Islet precursor cell (in vitro differentiated cells): ENCODE measurements at regions not wholly inside any gene's neighbourhood (a gene's known extent, or its start where the extent isn't known, plus 50 kb on each side); places are given as distances from the start of the nearest gene placed in this dataset.
A peak's percentile ranks its signal among the peaks of the same experiment; 100 is the strongest.
"Not testable (repeated sequence)": the region's sequence is repeated elsewhere in the genome, so short reads cannot be mapped to it uniquely, and the experiment has no call there.

Experiments used
- DNase-seq: peaks from one replicate; pipeline ENCODE4 v3.0.0-alpha.2; 2018

DNA sequence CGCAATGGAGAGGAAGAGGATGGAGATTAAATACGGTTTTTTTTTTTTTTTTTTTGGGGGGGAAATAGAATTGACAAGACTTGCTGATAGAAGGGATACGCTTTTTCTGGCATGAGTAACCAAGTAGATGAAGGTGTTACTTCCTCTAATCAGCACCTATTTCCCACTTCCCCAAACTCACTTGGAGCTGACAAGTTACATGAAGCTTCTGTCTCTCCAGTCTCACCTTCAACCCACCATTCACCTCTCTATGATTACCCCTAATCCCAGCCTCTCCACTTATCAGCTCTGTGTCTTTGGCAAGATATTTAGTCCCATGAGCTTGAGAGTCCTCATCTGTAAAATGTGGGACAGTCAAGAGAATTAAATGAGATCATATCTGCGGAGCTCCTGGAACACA lies 185.9 kb upstream of the HS3ST3A1 start:
- no peak for DNase-seq

DNA sequence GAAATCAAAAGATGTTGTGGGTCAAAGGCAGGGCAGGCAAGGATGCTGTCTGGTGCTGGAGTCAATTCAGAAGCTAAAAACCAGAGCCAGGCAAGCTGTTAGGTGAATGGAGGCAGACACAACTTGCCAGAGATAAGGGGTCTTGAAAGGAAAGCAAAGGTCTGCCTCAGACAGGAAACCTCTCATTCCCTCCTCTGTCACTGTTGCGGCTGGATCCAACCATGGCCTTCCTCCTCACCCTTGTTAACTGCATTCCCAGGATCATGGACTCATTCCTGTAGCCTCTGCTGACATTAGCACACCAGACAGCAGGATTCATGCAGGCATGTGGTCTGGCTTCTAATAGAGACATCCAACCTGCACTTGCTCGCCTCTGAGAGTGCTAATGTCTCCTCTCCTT lies 186.7 kb upstream of the HS3ST3A1 start:
- DNase-seq = peak; percentile 95

DNA sequence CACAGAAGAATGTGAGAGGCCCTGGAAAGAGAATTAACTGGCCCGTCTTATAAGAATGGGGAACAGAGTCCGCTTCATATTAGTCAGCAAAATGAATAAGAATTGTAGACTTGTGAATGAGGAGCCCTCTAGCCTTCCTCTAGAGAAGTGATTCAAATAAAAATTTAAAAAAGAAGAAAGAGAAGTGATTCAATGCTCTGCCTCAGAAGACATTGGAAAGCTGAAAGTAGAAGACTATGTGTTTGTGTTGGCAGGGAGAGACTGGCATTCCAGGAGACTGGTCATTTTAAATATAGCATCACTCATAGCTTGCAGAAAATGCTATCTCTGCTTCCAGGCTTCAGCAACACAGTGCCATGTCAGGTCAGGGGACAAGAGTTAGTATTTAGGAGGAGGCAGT lies 190.6 kb upstream of the HS3ST3A1 start:
- no peak for DNase-seq

DNA sequence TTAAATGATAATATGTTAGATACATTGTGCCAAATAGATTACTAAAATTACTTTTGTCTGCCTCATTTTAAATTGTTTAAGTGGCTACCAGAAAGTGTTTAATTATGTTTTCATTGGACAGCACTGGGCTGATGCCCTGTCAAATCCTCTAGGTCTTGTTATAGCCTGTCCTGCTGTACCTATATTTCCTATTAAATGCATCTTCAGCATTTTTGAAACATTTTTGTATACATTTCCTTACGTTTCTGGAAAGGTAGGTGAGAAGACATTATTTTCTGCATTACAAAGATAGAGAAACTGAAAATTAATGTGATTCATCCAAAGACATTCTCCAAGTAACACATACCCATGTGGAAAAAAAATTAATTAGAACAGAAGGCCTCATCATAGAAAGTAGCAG lies 192.2 kb upstream of the HS3ST3A1 start:
- DNase-seq = no peak

DNA sequence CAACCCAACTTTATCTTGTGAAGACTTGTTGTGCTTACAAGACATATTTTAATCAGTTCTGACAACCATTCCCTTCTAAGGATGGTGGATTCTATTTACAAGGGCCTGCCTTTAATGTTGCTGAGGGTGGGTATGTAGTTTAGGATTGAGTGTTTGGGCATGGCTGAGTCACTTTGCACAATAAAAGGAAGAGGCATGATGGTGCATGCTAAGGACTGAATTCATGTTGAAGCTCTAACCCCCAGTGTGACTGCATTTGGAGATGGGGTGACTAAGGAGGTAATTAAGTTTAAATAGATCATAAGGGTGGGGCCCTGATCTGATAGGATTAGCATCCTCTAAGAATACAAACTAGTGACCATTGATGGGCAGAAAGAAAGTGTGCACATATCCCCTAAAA lies 196.1 kb upstream of the HS3ST3A1 start:
- no peak for DNase-seq

DNA sequence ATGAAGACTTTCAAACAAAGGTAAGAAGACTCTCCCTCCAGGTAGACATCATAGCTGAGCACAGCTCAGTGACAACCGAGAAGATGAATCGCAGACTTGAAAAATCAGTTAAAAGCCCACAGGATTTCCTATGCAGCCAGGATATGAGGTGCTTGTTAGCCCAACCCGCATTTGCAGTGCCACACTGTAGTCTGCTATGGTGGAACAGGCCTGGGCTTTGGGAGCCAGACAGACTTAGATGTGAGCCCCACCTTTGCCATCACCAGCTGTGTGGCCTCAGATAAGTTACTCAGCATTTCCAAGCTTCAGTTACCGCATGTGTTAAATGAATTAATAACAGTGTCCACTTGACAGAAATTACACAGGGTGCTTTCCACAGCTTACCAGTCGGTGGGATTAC lies 204.4 kb upstream of the HS3ST3A1 start:
- no peak for DNase-seq

DNA sequence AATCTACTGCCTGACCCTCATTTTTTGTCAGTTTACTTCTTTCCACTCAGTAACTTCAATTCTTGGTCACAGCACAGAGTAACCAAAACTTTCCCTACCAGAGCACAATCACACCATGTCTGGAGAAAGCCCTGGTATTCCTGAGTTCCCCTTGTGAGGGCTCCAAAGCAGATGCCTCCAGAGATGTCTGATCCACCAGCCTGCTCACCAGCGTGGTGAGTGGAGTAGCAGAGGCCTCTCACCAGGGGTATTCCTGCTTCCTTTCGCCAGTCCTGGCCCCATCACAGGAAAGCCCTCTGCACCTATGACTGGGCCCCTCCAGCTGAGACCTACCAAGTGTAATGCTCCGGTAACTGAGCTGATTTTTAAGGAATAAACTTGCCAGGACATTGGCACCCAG lies 205.4 kb upstream of the HS3ST3A1 start:
- no peak for DNase-seq

DNA sequence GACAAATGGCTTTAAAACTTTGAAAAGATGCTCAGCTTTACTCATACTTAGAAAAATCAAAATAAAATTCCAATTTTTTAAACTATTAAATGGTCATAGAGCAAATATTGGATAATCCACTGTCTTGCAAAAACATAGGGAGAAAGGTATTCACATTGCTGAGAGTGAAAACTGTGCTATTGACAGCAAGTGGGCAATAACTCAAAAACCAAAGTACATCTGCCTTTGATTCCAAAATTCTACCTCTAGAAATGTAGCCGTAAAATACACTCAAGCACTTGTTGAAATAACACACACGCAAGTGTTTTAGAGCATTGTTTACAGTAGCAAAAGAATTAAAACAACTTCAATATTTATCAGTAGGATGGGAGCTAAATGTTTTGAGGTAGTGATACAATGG lies 210.6 kb upstream of the HS3ST3A1 start:
- DNase-seq = no peak

DNA sequence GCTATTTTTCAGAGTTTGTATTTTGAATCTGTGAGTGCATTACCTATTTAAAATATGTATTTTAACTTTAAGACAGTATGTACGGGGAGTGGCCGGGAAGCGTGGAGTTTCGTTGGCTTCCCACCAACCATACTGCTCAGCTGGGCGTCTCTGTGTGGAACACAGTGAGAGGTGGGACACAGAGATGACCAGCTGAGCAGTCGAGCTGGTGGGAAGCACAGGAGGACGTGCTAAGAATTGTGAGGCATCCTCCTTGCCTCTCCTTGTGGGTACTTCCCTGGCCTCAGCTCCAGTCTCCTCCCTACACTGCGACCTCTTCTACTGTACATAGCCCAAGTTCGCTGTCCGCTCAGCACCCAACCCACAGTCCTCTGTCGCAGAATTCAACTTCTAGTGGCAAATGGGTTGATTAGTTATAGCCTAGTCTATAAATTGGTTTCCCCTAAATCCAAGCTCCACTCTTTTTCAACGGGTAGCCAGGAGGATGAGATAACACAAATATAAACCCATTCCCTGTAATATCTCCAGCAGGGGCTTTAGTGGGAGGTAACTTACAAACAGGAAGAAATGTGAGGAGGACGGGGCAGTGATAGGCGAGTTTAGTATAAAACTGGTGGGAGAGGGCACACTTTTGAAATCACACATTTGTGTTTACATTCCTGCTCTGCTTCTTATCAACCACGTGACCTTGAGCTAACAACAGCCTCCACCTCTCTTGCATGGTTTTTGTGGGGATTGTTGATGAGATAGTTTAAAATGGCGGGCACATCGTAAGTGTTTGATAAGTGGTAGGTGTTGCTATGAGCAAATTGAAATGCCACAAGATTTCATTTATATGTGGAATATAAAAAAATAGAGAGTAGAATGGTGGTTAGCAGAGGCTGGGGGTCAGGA lies 211.9 kb upstream of the HS3ST3A1 start:
- no peak for DNase-seq

DNA sequence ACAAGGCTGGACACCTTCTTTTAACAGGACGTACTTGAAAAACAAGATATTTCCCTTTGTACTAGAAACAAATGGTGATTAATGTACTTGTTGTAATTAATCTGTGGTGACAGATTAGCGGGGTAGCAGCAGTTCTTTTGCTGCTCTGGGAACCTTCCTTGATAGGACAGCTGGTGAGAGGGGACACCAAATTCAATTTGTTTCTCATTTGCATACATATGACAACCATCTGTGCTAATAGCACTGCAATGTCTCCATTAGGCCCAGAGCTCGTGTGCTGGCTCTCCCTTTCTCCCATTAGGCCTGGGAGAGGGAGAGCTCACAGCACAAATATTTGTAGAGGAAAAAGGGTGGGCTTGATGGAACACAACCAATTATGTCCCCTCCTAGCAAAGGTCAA lies 221.0 kb upstream of the HS3ST3A1 start:
- DNase-seq = no peak

DNA sequence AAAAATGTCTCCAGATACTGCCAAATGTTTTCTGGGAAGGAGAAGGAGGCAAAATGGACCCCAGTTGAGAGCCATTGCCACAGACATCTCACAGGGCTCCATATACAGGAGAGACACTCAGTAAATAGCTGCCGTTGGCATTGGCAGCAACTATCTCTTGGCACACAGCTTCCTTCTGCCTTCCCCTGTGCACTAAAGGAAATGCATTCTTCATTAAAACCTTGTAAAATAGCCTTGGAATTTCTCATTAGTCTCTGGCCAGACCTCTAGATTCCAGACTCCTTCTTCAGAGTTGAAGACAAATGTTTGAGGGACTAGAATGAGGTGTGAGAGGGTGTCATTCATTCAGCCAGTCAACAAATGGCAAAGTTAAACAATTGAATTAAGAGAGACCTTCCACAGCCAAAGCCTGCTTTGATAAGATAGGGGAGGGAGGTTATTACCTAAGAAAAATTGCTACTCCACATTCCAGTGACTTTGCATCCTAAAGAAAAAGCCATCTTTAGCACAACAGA lies 223.9 kb upstream of the HS3ST3A1 start:
- DNase-seq = no peak

DNA sequence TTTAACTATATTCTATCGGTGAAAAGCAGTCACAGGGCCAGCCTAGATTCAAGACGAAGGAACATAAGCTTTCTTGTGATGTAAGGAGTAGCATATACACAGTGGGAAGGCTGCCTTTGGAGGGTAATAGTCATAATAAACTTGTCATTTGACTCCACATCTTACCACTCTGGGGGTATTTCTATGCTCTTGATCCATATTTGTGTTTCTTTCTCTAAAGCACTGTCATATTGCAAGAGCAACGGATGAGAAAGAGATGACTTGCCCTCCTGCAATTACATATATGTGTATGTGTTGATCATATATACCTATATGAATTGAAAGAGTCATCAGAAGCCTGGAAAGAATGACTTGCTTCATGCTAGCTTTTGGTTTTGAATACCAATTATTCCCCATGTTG lies 225.4 kb upstream of the HS3ST3A1 start:
- DNase-seq = no peak

DNA sequence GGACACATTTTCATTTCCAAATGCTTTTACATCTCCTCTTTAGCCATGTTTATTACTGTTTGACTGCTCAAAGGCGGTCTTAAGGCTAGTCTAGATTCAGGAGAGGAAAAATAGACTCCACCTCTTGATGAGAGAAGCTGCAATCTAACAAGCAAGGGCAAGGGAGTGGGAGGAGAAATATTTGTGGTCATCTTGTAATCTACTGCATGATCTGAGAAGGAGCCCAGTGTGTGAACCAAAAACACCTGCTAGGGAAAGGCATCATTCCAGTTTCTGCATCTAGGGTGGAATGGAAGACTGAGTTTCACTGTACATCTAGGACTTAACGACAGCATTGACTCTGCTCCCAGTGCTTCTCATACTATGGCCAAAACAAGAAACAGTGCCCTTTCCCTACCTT lies 232.2 kb upstream of the HS3ST3A1 start:
- no peak for DNase-seq

DNA sequence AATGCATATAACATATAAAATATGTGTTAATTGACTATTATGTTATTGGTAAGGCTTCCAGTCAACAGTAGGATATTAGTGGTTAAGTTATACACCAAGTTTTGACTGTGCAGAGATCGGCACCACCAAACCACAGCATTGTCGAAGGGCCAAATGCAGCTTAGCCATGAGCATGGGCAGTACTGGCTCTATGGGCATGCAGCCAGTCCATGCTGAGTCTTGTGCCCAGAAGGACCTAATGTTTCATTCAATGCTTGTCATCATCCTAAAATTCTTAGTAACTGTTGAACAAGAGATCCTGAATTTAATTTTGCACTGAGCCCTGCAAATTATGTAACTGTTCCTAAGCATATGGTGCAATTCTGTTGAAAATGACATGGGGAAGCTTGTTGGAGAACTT lies 233.4 kb upstream of the HS3ST3A1 start:
- no peak for DNase-seq

DNA sequence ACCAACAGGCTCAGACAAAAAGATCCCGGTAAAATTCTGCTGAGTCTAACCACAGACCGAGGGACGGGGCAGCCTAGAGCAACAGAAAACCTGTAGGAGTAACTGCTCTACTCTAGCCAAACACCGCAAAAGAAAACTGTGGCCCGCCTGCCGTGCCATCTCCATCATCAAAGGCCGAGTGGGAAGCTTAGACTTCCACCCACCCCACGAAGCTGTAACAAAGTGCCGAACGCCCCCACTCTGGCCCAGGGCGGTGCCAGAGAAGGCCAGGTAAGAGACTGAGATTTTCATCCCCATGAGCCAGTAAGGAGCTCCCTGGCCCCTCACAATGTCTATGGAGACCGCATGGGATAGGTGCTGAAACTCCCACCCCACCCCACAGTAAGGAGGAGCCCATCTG lies 231.9 kb upstream of the COX10 start:
- DNase-seq = no peak

DNA sequence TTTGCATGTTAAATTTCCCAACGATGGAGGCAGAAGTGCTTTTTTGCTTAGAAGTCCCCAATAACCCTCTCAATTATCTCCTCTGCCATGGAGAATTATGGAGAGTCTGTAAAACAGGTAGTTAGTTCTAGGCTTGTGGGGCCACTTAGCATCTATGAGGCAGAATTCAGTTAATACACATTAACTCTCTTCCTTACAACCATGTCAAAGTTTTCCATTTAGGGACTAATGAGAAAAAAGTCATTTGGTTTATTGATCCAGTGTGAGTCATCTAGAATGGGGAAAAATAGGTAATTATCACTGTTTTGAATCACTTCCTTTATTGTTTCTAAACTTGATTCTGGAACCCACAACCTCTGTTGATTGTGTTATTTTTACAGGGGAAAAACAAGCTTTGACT lies 229.1 kb upstream of the COX10 start:
- DNase-seq = no peak

DNA sequence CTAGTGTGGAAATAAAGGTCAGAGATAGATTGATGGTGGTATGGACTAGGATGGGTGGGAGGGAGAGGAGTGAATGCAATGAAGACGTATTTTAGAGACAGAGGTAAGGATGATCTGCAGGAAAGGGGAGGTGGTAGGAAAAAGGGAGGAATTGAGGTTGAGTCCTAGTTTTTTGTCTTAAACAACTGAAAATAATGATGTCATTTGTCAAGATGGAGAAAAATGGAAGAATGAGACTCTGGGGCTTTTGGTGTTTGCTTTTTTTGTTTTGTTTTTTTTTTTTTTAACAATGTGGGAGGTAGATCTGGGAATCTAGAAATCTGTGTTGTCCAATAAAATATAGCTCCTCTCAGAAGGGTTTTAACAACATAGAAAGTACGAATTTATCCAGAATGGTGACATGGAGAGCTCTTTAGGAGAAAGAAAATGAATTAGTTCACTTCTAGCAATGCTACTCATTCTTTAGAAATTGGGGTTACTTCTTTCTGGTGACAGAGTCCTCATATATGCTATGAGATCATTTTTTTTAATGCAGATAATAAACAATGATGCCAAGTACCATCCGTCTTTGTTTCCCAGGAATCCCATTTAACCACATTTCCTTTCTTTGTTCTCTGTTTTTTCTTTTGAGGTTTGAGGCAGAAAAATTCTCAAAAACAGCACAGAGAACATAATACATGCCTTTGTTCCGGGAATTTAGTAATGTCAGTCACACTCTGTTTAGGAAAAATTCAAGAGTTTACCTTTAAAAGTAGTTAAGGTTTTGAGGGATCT lies 225.3 kb upstream of the COX10 start:
- DNase-seq = no peak

DNA sequence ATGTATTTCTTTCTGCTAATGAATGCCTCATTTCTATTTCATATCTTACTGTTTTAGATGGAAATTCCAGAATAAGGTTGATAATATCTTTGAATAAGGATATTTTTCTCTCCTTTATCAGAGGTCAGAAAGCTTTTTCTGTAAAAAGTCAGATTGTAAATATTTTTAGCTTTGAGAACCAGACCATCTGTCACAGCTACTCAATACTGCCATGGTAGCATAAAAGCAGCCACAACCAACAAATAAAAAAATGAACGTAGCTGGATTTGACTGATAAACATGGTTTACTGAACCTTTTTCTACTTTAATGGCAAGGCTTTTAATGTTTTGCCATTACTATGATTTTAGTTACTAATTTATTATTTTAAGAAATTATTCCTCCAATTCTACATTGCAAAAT lies 217.4 kb upstream of the COX10 start:
- no peak for DNase-seq

DNA sequence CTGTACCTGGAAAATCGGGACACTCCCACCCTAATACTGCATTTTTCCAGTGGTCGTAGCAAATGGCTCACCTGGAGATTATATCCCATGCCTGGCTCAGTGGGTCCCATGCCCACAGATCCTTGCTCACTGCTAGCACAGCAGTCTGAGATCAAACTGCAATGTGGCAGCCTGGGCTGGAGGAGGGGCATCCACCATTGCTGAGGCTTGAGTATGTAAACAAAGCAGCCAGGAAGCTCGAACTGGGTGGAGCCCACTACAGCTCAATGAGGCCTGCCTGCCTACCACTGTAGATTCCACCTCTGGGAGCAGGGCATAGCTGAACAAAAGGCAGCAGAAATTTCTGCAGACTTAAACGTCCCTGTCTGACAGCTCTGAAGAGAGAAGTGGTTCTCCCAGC lies 213.6 kb upstream of the COX10 start:
- not testable (repeated sequence) for DNase-seq

DNA sequence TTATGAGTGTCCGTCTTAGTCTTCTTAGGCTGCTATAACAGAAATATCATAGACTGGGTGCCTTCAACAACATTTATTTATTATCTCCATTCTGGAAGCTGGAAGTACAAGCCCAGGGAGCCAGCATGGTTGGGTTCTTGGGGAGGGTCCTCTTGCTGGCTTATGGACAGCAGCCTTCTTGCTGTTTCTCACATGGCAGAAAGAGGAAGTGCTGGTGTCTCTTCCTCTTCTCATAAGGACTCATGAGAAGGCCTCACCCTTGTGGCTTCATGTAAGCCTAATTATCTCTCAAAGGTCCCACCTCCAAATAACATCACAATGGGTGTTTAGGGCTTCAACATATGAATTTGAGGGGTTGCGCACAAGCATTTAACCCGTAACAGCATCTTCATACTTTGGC lies 207.0 kb upstream of the COX10 start:
- DNase-seq = no peak

DNA sequence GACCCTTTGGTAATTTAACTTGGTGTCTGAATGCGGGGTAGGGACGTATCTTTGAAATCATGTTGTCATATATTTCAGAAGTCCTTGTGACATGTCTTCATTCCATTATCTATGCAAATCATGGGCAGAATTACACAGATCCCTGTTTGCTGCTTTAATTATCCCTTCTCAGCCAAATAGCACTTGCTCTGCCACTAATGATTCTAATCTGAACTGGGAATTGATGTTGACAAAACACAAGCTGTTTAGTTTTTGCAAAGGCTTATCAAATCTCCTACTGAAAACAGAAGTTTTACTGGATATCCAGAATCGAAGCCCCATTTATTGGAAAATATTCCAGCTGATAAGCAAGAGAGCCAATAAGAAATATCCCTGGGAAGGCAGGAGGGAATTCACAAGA lies 205.9 kb upstream of the COX10 start:
- DNase-seq = no peak

DNA sequence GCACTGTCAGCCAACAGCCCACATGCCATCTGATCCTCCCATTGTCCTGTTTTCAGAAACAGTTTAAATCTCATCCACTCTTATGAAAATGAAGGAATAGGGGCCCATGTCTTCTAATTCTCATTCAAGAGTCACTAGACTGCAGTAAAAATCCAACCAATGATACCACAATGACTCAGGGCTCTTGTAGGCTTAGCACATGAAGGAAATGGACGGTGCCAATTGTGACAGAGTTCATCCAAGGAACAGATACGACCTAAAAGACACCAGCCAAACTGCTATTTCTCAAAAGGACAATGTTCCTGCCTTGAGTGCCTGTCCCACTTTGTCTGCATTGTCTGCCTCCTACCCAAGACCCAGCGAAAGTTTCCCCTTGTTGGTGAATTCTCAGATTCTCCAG lies 204.8 kb upstream of the COX10 start:
- DNase-seq = no peak

DNA sequence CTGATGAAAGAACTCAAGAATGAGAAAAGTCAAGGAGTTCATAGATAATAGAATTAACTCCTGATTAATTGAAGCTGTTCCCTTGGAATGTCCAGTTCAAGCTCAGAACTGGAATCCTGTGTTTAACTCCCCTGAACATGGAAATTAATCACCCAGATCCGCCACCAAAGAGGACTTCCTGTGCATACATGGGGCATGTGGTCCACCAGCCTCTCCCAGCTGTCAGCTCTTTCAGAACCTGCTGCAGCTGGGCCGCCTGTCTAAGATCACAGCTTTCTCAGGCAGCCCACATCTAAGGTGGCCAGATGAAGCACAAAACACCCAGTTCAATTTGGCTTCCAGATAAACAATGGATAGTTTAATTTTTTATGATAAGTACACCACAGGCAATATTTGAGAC lies 203.7 kb upstream of the COX10 start:
- DNase-seq = no peak

DNA sequence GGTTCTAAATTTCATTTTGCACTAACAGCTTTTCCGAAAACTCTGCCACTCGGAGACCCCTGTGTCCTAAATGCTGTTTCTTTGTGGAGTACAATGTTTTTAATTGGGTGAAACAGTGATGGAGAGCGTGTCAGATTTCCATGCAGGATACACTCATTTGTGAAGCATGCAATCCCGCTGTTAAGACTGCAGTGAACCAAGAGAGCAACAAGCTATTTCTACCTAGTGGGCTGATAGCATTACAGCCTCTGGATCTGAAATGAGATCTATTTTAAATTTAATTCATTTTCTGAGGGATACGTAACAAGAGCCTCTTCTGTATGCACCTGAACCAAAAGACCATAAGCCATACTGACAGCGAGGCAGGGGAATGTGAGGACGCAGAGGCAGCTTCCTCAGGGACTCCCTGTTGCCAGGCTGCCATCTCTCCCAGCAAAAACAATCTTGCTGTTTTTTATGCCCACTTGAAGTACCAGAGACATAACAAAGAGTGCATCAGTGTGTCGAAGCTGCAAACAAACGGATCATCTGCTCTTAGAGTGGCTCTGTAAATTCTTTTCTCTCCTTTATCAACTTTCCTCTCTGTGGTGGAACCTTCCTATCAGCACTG lies 199.9 kb upstream of the COX10 start:
- no peak for DNase-seq
